ENCODE measurements at regions not wholly inside any gene's neighbourhood (a gene's known extent, or its start where the extent isn't known, plus 50 kb on each side); places are given as distances from the start of the nearest gene placed in this dataset.

DNA sequence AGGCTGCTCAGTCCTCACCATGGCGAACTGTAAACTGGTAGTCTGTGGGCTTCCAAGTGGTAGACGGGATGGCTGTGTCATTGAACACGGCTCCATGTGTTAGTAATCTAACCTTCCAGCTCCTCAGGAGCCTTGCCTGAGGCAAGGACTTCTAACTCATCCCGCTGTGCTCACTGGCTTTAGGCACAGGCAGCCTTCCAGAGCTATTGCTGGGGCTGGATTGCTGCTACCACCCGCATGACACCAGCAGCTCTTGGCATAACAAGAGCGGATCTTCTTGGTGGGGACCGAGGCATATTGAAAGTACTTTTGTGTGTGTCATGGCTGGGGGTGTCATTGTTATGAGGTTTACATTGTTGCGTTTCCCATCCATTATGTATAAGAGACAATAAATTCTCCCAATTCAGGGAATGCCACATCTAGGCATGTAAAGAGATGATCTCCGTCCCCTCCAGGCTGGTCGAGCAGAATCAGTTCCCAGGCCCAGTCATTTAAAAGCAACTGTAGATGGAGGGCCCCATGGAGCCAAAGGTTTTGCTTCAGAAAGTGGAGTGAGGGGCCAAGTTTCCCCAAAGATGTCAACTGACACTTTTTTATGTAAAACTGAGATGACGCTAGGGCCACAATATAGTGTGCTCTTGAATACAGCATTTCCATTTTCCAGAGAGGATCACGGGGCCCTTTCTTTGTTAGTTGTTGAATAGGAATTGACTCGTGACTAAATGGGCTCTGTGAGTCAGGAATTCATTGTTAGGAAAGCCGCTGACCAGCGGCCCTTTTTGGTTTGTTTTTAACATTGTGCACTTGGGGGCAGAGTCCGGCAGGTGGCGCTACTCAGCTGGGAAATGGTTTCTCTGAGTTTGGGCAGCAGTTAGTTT lies 759.5 kb downstream of the TAF11L14 start:
- ChIA-PET POLR2A (no interaction called here), CTCF (interaction anchor here (0.6 to 1.2 kb wide), 8 partner anchors 10 to 1934 kb away, joined by 3 to 7 read pairs (median 4); no protein-coding TSS in a partner anchor)
- TF ChIP-seq ZNF596 (tag by site-specific recombination; IDR thresholded peaks at IDR 0.05), result no peak
- no peak for TF ChIP-seq ZNF280D (tag by site-specific recombination; IDR thresholded peaks at IDR 0.05)
- no peak for TF ChIP-seq ZNF121 (tag by site-specific recombination; IDR thresholded peaks at IDR 0.05)
- TF ChIP-seq ZNF792 (tag by site-specific recombination; IDR thresholded peaks at IDR 0.05), result no peak
- TF ChIP-seq CTCF (tag by site-specific recombination; IDR thresholded peaks at IDR 0.05), result peak; percentile 28; the same call in 1 of the 2 replicates
- TF ChIP-seq, protein P1, sequence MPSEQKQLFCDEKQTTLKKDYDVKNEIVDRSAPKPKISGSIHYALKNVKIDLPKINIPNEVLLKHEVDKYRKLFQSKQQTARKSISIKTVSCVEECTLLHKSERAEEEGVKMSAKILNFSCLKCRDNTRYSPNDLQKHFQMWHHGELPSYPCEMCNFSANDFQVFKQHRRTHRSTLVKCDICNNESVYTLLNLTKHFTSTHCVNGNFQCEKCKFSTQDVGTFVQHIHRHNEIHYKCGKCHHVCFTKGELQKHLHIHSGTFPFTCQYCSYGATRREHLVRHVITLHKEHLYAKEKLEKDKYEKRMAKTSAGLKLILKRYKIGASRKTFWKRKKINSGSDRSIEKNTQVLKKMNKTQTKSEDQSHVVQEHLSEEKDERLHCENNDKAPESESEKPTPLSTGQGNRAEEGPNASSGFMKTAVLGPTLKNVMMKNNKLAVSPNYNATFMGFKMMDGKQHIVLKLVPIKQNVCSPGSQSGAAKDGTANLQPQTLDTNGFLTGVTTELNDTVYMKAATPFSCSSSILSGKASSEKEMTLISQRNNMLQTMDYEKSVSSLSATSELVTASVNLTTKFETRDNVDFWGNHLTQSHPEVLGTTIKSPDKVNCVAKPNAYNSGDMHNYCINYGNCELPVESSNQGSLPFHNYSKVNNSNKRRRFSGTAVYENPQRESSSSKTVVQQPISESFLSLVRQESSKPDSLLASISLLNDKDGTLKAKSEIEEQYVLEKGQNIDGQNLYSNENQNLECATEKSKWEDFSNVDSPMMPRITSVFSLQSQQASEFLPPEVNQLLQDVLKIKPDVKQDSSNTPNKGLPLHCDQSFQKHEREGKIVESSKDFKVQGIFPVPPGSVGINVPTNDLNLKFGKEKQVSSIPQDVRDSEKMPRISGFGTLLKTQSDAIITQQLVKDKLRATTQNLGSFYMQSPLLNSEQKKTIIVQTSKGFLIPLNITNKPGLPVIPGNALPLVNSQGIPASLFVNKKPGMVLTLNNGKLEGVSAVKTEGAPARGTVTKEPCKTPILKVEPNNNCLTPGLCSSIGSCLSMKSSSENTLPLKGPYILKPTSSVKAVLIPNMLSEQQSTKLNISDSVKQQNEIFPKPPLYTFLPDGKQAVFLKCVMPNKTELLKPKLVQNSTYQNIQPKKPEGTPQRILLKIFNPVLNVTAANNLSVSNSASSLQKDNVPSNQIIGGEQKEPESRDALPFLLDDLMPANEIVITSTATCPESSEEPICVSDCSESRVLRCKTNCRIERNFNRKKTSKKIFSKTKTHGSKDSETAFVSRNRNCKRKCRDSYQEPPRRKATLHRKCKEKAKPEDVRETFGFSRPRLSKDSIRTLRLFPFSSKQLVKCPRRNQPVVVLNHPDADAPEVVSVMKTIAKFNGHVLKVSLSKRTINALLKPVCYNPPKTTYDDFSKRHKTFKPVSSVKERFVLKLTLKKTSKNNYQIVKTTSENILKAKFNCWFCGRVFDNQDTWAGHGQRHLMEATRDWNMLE (tag by site-specific recombination; conservative IDR thresholded peaks at IDR 0.05; ENCODE audit: low read depth), result no peak
- no peak for TF ChIP-seq REPIN1 (tag by site-specific recombination; IDR thresholded peaks at IDR 0.05; ENCODE audit: low read depth)
- TF ChIP-seq ZBTB7A (tag by site-specific recombination; IDR thresholded peaks at IDR 0.05; ENCODE audit: low read depth), result no peak
- no peak for TF ChIP-seq ZNF670 (tag by site-specific recombination; IDR thresholded peaks at IDR 0.05; ENCODE audit: low read depth)
- TF ChIP-seq ZSCAN4 (tag by site-specific recombination; IDR thresholded peaks at IDR 0.05), result no peak
- no peak for TF ChIP-seq ZNF148 (tag by site-specific recombination; IDR thresholded peaks at IDR 0.05; ENCODE audit: borderline replicate concordance)
- TF ChIP-seq ZNF133 (tag by site-specific recombination; IDR thresholded peaks at IDR 0.05), result no peak
- no peak for TF ChIP-seq ZNF23 (tag by site-specific recombination; IDR thresholded peaks at IDR 0.05; ENCODE audit: borderline replicate concordance)
- peak; percentile 42; the same call in 1 of the 2 replicates for TF ChIP-seq ZSCAN30 (tag by site-specific recombination; IDR thresholded peaks at IDR 0.05)
- TF ChIP-seq, protein P2, sequence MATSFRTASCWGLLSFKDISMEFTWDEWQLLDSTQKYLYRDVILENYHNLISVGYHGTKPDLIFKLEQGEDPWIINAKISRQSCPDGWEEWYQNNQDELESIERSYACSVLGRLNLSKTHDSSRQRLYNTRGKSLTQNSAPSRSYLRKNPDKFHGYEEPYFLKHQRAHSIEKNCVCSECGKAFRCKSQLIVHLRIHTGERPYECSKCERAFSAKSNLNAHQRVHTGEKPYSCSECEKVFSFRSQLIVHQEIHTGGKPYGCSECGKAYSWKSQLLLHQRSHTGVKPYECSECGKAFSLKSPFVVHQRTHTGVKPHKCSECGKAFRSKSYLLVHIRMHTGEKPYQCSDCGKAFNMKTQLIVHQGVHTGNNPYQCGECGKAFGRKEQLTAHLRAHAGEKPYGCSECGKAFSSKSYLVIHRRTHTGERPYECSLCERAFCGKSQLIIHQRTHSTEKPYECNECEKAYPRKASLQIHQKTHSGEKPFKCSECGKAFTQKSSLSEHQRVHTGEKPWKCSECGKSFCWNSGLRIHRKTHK (tag by site-specific recombination; IDR thresholded peaks at IDR 0.05), result no peak
- no peak for TF ChIP-seq OSR2 (tag by site-specific recombination; IDR thresholded peaks at IDR 0.05)
- no peak for TF ChIP-seq ZNF521 (tag by site-specific recombination; IDR thresholded peaks at IDR 0.05)
- no peak for TF ChIP-seq GLIS2 (tag by site-specific recombination; IDR thresholded peaks at IDR 0.05)

More for the DNA sequence above, 759.5 kb downstream of the TAF11L14 start:
- H3K27ac ChIP-seq (ENCODE audit: extremely low read depth, low read depth, low read length), result no peak overlapping the region
- no peaks in the 10 kb centered on the region for H3K36me3 ChIP-seq (ENCODE audit: control insufficient read depth in 2 of 2, insufficient read depth in 1 of 2, low read length in 2 of 2)
- no peak overlapping the region for H3K4me3 ChIP-seq (ENCODE audit: low read depth, low read length)
- H3K4me1 ChIP-seq (ENCODE audit: control insufficient read depth, insufficient read depth, low read length), result no peaks in the 10 kb centered on the region
- H3K9me3 ChIP-seq (ENCODE audit: control insufficient read depth, insufficient read depth, low read depth, low read length), result no peaks in the 10 kb centered on the region

Measured in HEK293 (cell line).